K562 (cell line): ENCODE measurements at regions not wholly inside any gene's neighbourhood (a gene's known extent, or its start where the extent isn't known, plus 50 kb on each side); places are given as distances from the start of the nearest gene placed in this dataset.
"Not testable (repeated sequence)": the region's sequence is repeated elsewhere in the genome, so short reads cannot be mapped to it uniquely, and the experiment has no call there.

Experiments
- ATAC-seq: fragments of 200-7000 bp; cut with Tn5 transposase; 3 replicates; pipeline ENCODE4 v1.9.1; 2020; ENCODE audit warnings: moderate library complexity
- BruUV-seq: library from RNA; stranded (reverse); fragments of 400-500 nt; replicated peaks from 2 replicates; lab custom pipeline; 2021; lab: Mats Ljungman, UMichigan
- CTCF ChIA-PET: fragments of 300-600 bp; formaldehyde crosslinking; extraction: SDS; loops from one replicate; lab custom pipeline; 2021; ENCODE audit warnings: low intra/inter-chr PET ratio; lab: Yijun Ruan, JAX
- POLR2A ChIA-PET: fragments of 300-600, 350-650 bp; sonication (Branson Sonifier 250); formaldehyde crosslinking; extraction: SDS; loops from one replicate; lab custom pipeline; 2021; ENCODE audit warnings: antibody characterized with exemption, inconsistent platforms; lab: Yijun Ruan, JAX
- DNase-seq, 4 experiments: peaks; one replicate each; pipeline versions ENCODE4 v3.0.0 to v3.0.0-alpha.2; 2011 to 2018; ENCODE audit warnings: low spot score in 3 of 4, mixed read lengths in 3 of 4; ENCODE audit errors: extremely low read depth in 1 of 4
- FAIRE-seq: peaks from 2 replicates; lab custom pipeline; 2011; peaks lifted over from hg19 to GRCh38; lab: Jason Lieb, UNC
- H2AFZ ChIP-seq: 2 replicates; pipeline ENCODE4 v1.6.0; 2011; ENCODE audit warnings: low read depth, low read length, control low read depth, inconsistent platforms
- H3K27ac ChIP-seq: fragments of 200-600 bp; 3 replicates; pipeline ENCODE4 v1.8.0; 2011; ENCODE audit warnings: low read depth, mild to moderate bottlenecking, control low read depth, inconsistent platforms, low read length, moderate library complexity, mixed read lengths; ENCODE audit errors: extremely low read depth
- H3K27me3 ChIP-seq, 2 experiments: fragments of 300-600 bp in 1 of 2; 2 replicates in 1 of 2; 3 replicates in 1 of 2; pipeline versions ENCODE4 v1.6.0 to v1.8.0; 2011; ENCODE audit warnings: inconsistent platforms in 2 of 2, low read length in 2 of 2, mild to moderate bottlenecking in 1 of 2, mixed read lengths in 1 of 2, moderate library complexity in 1 of 2; ENCODE audit not compliant: control insufficient read depth in 2 of 2, insufficient read depth in 2 of 2
- H3K36me3 ChIP-seq: fragments of 300-600 bp; 3 replicates; pipeline ENCODE4 v1.8.0; 2011; ENCODE audit warnings: mild to moderate bottlenecking, low read length, inconsistent platforms; ENCODE audit not compliant: control insufficient read depth, insufficient read depth
- H3K4me1 ChIP-seq, 2 experiments: fragments of 200-600 bp in 1 of 2; replicated peaks in 1 of 2; 2 replicates in 1 of 2; 3 replicates in 1 of 2; pipeline versions ENCODE4 v1.5.1 to v1.8.0; 2011; ENCODE audit warnings: inconsistent platforms in 2 of 2, low read length in 2 of 2, mild to moderate bottlenecking in 1 of 2, mixed read lengths in 1 of 2, moderate library complexity in 1 of 2; ENCODE audit not compliant: control insufficient read depth in 2 of 2, insufficient read depth in 2 of 2
- H3K4me2 ChIP-seq: 2 replicates; pipeline ENCODE4 v1.6.1; 2011; ENCODE audit warnings: low read length, control low read depth, inconsistent platforms, mixed read lengths; ENCODE audit not compliant: insufficient read depth
- H3K4me3 ChIP-seq: fragments of 200-600 bp; sonication (generic), shearing (Covaris generic); 2 replicates; pipeline ENCODE4 v1.5.1; 2016; ENCODE audit warnings: control low read depth, inconsistent platforms
- H3K79me2 ChIP-seq: fragments of 200-600 bp; 3 replicates; pipeline ENCODE4 v1.8.0; 2011; ENCODE audit warnings: low read length, inconsistent platforms; ENCODE audit not compliant: control insufficient read depth, insufficient read depth
- H3K9ac ChIP-seq, 2 experiments: 2 replicates each; pipeline versions ENCODE4 v1.6.0 to v1.6.1; 2011; ENCODE audit warnings: low read depth in 2 of 2, low read length in 2 of 2, control low read depth in 1 of 2, inconsistent platforms in 1 of 2, mild to moderate bottlenecking in 1 of 2, mixed read lengths in 1 of 2; ENCODE audit not compliant: insufficient read depth in 1 of 2
- H3K9me1 ChIP-seq: one replicate; pipeline ENCODE4 v1.6.0; 2011; ENCODE audit warnings: inconsistent platforms, mild to moderate bottlenecking, low read length, moderate library complexity; ENCODE audit not compliant: control insufficient read depth, insufficient read depth
- H3K9me3 ChIP-seq: replicated peaks from 2 replicates; pipeline ENCODE4 v1.5.1; 2011; ENCODE audit warnings: low read depth, low read length, inconsistent platforms; ENCODE audit not compliant: control insufficient read depth, insufficient read depth
- H4K20me1 ChIP-seq: replicated peaks from 2 replicates; pipeline ENCODE4 v1.6.1; 2011; ENCODE audit warnings: low read length, inconsistent platforms, mixed read lengths; ENCODE audit not compliant: control insufficient read depth, insufficient read depth
- ESRRA ChIP-seq: fragments of 450-650 bp; IDR thresholded peaks from 2 replicates; pipeline ENCODE4 v1.6.1; 2014; ENCODE audit warnings: low read depth, mild to moderate bottlenecking, moderate library complexity, borderline replicate concordance
- WGBS: fragments of 100-300 bp; shearing (Covaris generic); methylation state at CpG from one replicate; pipeline ENCODE4 v1.1.6; 2016; ENCODE audit warnings: low coverage, mixed read lengths; ENCODE audit not compliant: insufficient coverage; ENCODE audit errors: missing lambda C conversion rate; 5-methylcytosine and 5-hydroxymethylcytosine counted together
- in situ Hi-C: fragments of 300-500 bp; cut with MboI; formaldehyde crosslinking; loops from 4 replicates; pipeline ENCODE4 v1.15.0; 2018; ENCODE audit warnings: inconsistent platforms, mixed read lengths
- intact Hi-C: fragments of 100-400 bp; cut with micrococcal nuclease; formaldehyde crosslinking; loops from 2 replicates; pipeline ENCODE4 v1.14.2; 2022

GRCh38 chr9:97148428-97148827 is 109.5 kb upstream of the CTSV start:
- 2% methylated on average over 3 of the region's 3 CpGs for WGBS
- H3K79me2 ChIP-seq, H3K9me1 ChIP-seq, intact Hi-C loops, in situ Hi-C loops, H2AFZ ChIP-seq, DNase-seq, FAIRE-seq, H4K20me1 ChIP-seq, CTCF ChIA-PET, H3K4me1 ChIP-seq, H3K4me2 ChIP-seq, H3K27ac ChIP-seq, ATAC-seq, H3K36me3 ChIP-seq, BruUV-seq, H3K9ac ChIP-seq, POLR2A ChIA-PET, H3K9me3 ChIP-seq, H3K27me3 ChIP-seq, H3K4me3 ChIP-seq: not testable (repeated sequence)

- H3K27ac ChIP-seq, intact Hi-C loops, H3K9ac ChIP-seq, H3K27me3 ChIP-seq, H3K4me1 ChIP-seq, H3K4me2 ChIP-seq, POLR2A ChIA-PET, H3K9me1 ChIP-seq, in situ Hi-C loops, H2AFZ ChIP-seq, FAIRE-seq, H3K36me3 ChIP-seq, H3K79me2 ChIP-seq, ATAC-seq, H3K9me3 ChIP-seq, BruUV-seq, DNase-seq, H3K4me3 ChIP-seq, H4K20me1 ChIP-seq: not testable (repeated sequence)
- CTCF ChIA-PET: interaction anchor here (0.6 kb wide), 1 partner anchor 545 kb away, joined by 3 read pairs; no protein-coding TSS in a partner anchor
- TF ChIP-seq ESRRA: 0 out of 2 replicates have a peak, but pooled peaks have one; percentile 26
Observed at GRCh38 chr9:97145680-97146079, 106.7 kb upstream of the CTSV start.
